ENCODE measurements at regions not wholly inside any gene's neighbourhood (a gene's known extent, or its start where the extent isn't known, plus 50 kb on each side); places are given as distances from the start of the nearest gene placed in this dataset.
A peak's percentile ranks its signal among the peaks of the same experiment; 100 is the strongest.

DNA sequence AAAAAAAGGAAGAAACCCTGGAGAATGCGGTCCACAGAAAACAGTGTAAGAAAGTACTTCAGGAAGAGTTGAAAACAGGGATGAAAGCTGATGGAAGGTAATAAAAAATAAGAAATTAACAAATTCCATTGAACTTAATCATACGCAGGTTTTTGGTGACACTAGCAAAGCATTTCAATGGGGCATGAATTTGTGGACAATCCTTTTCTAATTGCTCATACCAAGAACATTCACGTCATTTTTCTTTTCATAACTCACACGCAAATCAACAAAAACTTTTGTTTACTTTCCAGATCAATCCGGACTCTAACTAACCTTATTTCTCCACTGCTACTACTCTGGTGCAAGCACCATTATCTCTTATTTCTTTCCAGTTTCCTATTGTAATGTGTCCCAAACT, 1195.0 kb downstream of the SLITRK5 start:
- 100% methylated on average over 3 of the region's 5 CpGs for WGBS (ENCODE audit: insufficient coverage)
- Histone ChIP-seq H3K4me1 (ENCODE audit: control extremely low read depth in 1 of 4, control insufficient read depth in 4 of 4, insufficient read depth in 4 of 4, low read length in 3 of 4) (peaks cover 0 to 2% (median 0%) of the 10 kb centered on the region in 4 experiments), H3K4me3 (ENCODE audit: control insufficient read depth in 1 of 7, extremely low read depth in 1 of 7, insufficient read depth in 4 of 7, low read depth in 2 of 7, low read length in 6 of 7) (no peak overlapping the region), H3K27me3 (replicated peaks in 2 of 5; ENCODE audit: control insufficient read depth in 4 of 5, insufficient read depth in 5 of 5, low read length in 4 of 5) (no peaks in the 10 kb centered on the region), H3K27ac (ENCODE audit: insufficient read depth in 1 of 2, low read depth in 1 of 2, low read length in 2 of 2, poor library complexity in 1 of 2, severe bottlenecking in 2 of 2) (no peak overlapping the region), H3K36me3 (ENCODE audit: control insufficient read depth in 4 of 4, insufficient read depth in 4 of 4, low read length in 3 of 4) (no peaks in the 10 kb centered on the region), H3K9me3 (ENCODE audit: control extremely low read depth in 1 of 5, control insufficient read depth in 4 of 5, insufficient read depth in 2 of 5, low read depth in 1 of 5, low read length in 4 of 5) (no peaks in the 10 kb centered on the region)
- CTCF ChIA-PET = no interaction called here
- POLR2A ChIA-PET = no interaction called here
- DNase-seq = no peak

- POLR2A ChIA-PET = interaction anchor here (0.6 kb wide), 1 partner anchor 95 kb away, joined by 3 read pairs; no protein-coding TSS in a partner anchor
- Histone ChIP-seq H3K27me3 (replicated peaks in 2 of 5; ENCODE audit: control insufficient read depth in 4 of 5, insufficient read depth in 5 of 5, low read length in 4 of 5) (no peaks in the 10 kb centered on the region), H3K4me3 (ENCODE audit: control insufficient read depth in 1 of 7, extremely low read depth in 1 of 7, insufficient read depth in 4 of 7, low read depth in 2 of 7, low read length in 6 of 7) (no peak overlapping the region), H3K27ac (ENCODE audit: insufficient read depth in 1 of 2, low read depth in 1 of 2, low read length in 2 of 2, poor library complexity in 1 of 2, severe bottlenecking in 2 of 2) (no peak overlapping the region), H3K9me3 (ENCODE audit: control extremely low read depth in 1 of 5, control insufficient read depth in 4 of 5, insufficient read depth in 2 of 5, low read depth in 1 of 5, low read length in 4 of 5) (peaks cover 0 to 8% (median 0%) of the 10 kb centered on the region in 5 experiments), H3K4me1 (ENCODE audit: control extremely low read depth in 1 of 4, control insufficient read depth in 4 of 4, insufficient read depth in 4 of 4, low read length in 3 of 4) (no peaks in the 10 kb centered on the region), H3K36me3 (ENCODE audit: control insufficient read depth in 4 of 4, insufficient read depth in 4 of 4, low read length in 3 of 4) (no peaks in the 10 kb centered on the region)
- CTCF ChIA-PET = no interaction called here
- no peak for DNase-seq
These were observed 1212.6 kb downstream of the SLITRK5 start for GRCh38 chr13:88883741-88884140.

GRCh38 chr13:88887045-88887662, 1216.0 kb downstream of the SLITRK5 start:
- POLR2A ChIA-PET = no interaction called here
- CTCF ChIA-PET = no interaction called here
- no peaks in the 10 kb centered on the region for H3K27me3 ChIP-seq (replicated peaks in 2 of 5; ENCODE audit: control insufficient read depth in 4 of 5, insufficient read depth in 5 of 5, low read length in 4 of 5)
- no peak for DNase-seq
- peaks cover 0 to 3% (median 0%) of the 10 kb centered on the region in 5 experiments for H3K9me3 ChIP-seq (ENCODE audit: control extremely low read depth in 1 of 5, control insufficient read depth in 4 of 5, insufficient read depth in 2 of 5, low read depth in 1 of 5, low read length in 4 of 5)
- H3K4me3 ChIP-seq (ENCODE audit: control insufficient read depth in 1 of 7, extremely low read depth in 1 of 7, insufficient read depth in 4 of 7, low read depth in 2 of 7, low read length in 6 of 7) = no peak overlapping the region
- no peaks in the 10 kb centered on the region for H3K4me1 ChIP-seq (ENCODE audit: control extremely low read depth in 1 of 4, control insufficient read depth in 4 of 4, insufficient read depth in 4 of 4, low read length in 3 of 4)
- no peaks in the 10 kb centered on the region for H3K36me3 ChIP-seq (ENCODE audit: control insufficient read depth in 4 of 4, insufficient read depth in 4 of 4, low read length in 3 of 4)
- over 99% methylated on average over 10 of the region's 11 CpGs for WGBS (ENCODE audit: insufficient coverage)
- no peak overlapping the region for H3K27ac ChIP-seq (ENCODE audit: insufficient read depth in 1 of 2, low read depth in 1 of 2, low read length in 2 of 2, poor library complexity in 1 of 2, severe bottlenecking in 2 of 2)

DNA sequence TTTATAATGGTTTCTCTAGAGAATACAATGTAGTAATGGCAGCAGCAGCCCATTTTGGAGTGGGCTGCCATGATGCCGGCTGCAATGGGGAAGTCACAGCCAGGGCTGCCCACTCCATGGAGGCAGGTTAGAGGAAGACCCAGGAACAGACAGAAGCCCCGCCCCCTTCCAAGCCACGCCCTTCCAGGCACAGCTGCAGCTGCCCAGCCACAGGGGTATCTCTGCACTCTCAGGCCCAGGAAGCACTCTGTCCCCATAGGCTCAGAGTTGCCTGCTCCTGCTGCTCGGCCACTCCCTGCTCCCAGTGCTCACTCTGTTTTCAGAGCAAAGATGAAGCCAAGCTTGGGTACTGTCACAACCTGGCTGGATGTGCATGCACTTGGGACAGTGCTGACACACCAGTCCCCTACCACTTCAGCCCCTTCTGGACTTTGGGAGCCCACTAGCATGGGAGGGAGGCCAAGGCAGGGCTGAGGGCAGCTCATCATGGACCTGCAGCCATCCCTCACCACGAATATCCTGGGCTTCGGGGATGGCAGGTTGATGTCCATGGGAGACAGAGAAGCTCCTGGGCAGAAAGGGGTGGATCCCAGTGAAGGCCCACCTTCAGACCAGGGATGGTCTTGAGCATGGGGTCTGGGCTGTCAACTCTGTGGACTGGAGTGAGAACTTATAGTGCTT, 1224.2 kb downstream of the SLITRK5 start:
- no peaks in the 10 kb centered on the region for H3K4me1 ChIP-seq (ENCODE audit: control extremely low read depth in 1 of 4, control insufficient read depth in 4 of 4, insufficient read depth in 4 of 4, low read length in 3 of 4)
- CTCF ChIA-PET = no interaction called here

DNA sequence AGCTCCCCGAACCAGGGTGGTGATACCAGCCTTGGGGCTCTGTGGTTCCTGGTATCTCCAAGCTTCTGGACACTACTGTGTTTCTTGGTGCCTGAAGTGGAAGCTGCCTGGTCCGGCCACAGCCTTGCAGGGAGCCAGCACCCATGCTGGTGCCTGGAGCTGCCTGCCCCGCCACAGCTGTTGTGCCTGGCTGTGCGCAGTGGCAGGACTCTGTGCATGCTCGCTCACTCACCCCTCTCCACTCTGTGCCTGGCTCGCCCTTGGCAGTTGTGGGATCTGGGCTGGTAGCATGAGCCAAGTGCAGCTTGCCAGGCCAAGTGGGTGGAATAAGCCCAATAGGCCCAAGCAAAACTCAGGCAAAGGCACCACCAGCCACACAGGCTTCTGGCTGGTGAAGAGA, 1225.3 kb downstream of the SLITRK5 start:
- ChIA-PET POLR2A (no interaction called here), CTCF (interaction anchor here (1.1 kb wide), 1 partner anchor 15 kb away, joined by 3 read pairs; no protein-coding TSS in a partner anchor)
- peaks cover 0 to 9% (median 8%) of the 10 kb centered on the region in 5 experiments for H3K9me3 ChIP-seq (ENCODE audit: control extremely low read depth in 1 of 5, control insufficient read depth in 4 of 5, insufficient read depth in 2 of 5, low read depth in 1 of 5, low read length in 4 of 5)

More for the DNA sequence above, 1224.2 kb downstream of the SLITRK5 start:
- POLR2A ChIA-PET = no interaction called here
- H3K4me3 ChIP-seq (ENCODE audit: control insufficient read depth in 1 of 7, extremely low read depth in 1 of 7, insufficient read depth in 4 of 7, low read depth in 2 of 7, low read length in 6 of 7) = no peak overlapping the region
- peaks cover 0 to 9% (median 8%) of the 10 kb centered on the region in 5 experiments for H3K9me3 ChIP-seq (ENCODE audit: control extremely low read depth in 1 of 5, control insufficient read depth in 4 of 5, insufficient read depth in 2 of 5, low read depth in 1 of 5, low read length in 4 of 5)
- no peaks in the 10 kb centered on the region for H3K36me3 ChIP-seq (ENCODE audit: control insufficient read depth in 4 of 4, insufficient read depth in 4 of 4, low read length in 3 of 4)
- 100% methylated on average over 4 of the region's 6 CpGs for WGBS (ENCODE audit: insufficient coverage)
- no peak overlapping the region for H3K27ac ChIP-seq (ENCODE audit: insufficient read depth in 1 of 2, low read depth in 1 of 2, low read length in 2 of 2, poor library complexity in 1 of 2, severe bottlenecking in 2 of 2)
- DNase-seq = no peak
- no peaks in the 10 kb centered on the region for H3K27me3 ChIP-seq (replicated peaks in 2 of 5; ENCODE audit: control insufficient read depth in 4 of 5, insufficient read depth in 5 of 5, low read length in 4 of 5)

GRCh38 chr13:88908961-88909441, 1237.8 kb downstream of the SLITRK5 start:
- no peak overlapping the region for H3K4me3 ChIP-seq (ENCODE audit: control insufficient read depth in 1 of 7, extremely low read depth in 1 of 7, insufficient read depth in 4 of 7, low read depth in 2 of 7, low read length in 6 of 7)
- H3K27me3 ChIP-seq (replicated peaks in 2 of 5; ENCODE audit: control insufficient read depth in 4 of 5, insufficient read depth in 5 of 5, low read length in 4 of 5) = no peaks in the 10 kb centered on the region
- peaks cover 0 to under 1% (median 0%) of the 10 kb centered on the region in 5 experiments for H3K9me3 ChIP-seq (ENCODE audit: control extremely low read depth in 1 of 5, control insufficient read depth in 4 of 5, insufficient read depth in 2 of 5, low read depth in 1 of 5, low read length in 4 of 5)
- H3K36me3 ChIP-seq (ENCODE audit: control insufficient read depth in 4 of 4, insufficient read depth in 4 of 4, low read length in 3 of 4) = no peaks in the 10 kb centered on the region
- POLR2A ChIA-PET = interaction anchor here (0.5 kb wide), 1 partner anchor 554 kb away, joined by 3 read pairs; no protein-coding TSS in a partner anchor
- 0% methylated on average over 1 of the region's 2 CpGs for WGBS (ENCODE audit: insufficient coverage)
- CTCF ChIA-PET = no interaction called here
- DNase-seq = peak; percentile 37 to 89 (median 66)
- peak overlapping the region; percentile 35 to 73 for H3K27ac ChIP-seq (ENCODE audit: insufficient read depth in 1 of 2, low read depth in 1 of 2, low read length in 2 of 2, poor library complexity in 1 of 2, severe bottlenecking in 2 of 2)
- H3K4me1 ChIP-seq (ENCODE audit: control extremely low read depth in 1 of 4, control insufficient read depth in 4 of 4, insufficient read depth in 4 of 4, low read length in 3 of 4) = peaks cover 0 to 8% (median 2%) of the 10 kb centered on the region in 4 experiments

More for the DNA sequence above, 1225.3 kb downstream of the SLITRK5 start:
- Histone ChIP-seq H3K36me3 (ENCODE audit: control insufficient read depth in 4 of 4, insufficient read depth in 4 of 4, low read length in 3 of 4) (no peaks in the 10 kb centered on the region), H3K27me3 (replicated peaks in 2 of 5; ENCODE audit: control insufficient read depth in 4 of 5, insufficient read depth in 5 of 5, low read length in 4 of 5) (no peaks in the 10 kb centered on the region), H3K27ac (ENCODE audit: insufficient read depth in 1 of 2, low read depth in 1 of 2, low read length in 2 of 2, poor library complexity in 1 of 2, severe bottlenecking in 2 of 2) (no peak overlapping the region), H3K4me3 (ENCODE audit: control insufficient read depth in 1 of 7, extremely low read depth in 1 of 7, insufficient read depth in 4 of 7, low read depth in 2 of 7, low read length in 6 of 7) (no peak overlapping the region), H3K4me1 (ENCODE audit: control extremely low read depth in 1 of 4, control insufficient read depth in 4 of 4, insufficient read depth in 4 of 4, low read length in 3 of 4) (no peaks in the 10 kb centered on the region)
- no peak for DNase-seq
- 89% methylated on average over 3 of the region's 6 CpGs for WGBS (ENCODE audit: insufficient coverage)
